ENCODE measurements at regions not wholly inside any gene's neighbourhood (a gene's known extent, or its start where the extent isn't known, plus 50 kb on each side); places are given as distances from the start of the nearest gene placed in this dataset.
"Not testable (repeated sequence)": the region's sequence is repeated elsewhere in the genome, so short reads cannot be mapped to it uniquely, and the experiment has no call there.

- DNase-seq, result peak in 1 of 10 donors; percentile 24
- intact Hi-C loops (cut with DNase I), result no loop called here
Measured at GRCh38 chr12:72146495-72146894, 125.7 kb upstream of the TRHDE start.

GRCh38 chr12:72148709-72149108 lies 123.5 kb upstream of the TRHDE start:
- DNase-seq, result no peak

GRCh38 chr12:72162875-72163274 lies 109.3 kb upstream of the TRHDE start:
- no peak for DNase-seq
- intact Hi-C loops (cut with DNase I), result no loop called here

More at GRCh38 chr12:72148709-72149108, 123.5 kb upstream of the TRHDE start:
- intact Hi-C loops (cut with DNase I), result no loop called here

- intact Hi-C loops (cut with DNase I), result no loop called here
- no peak for DNase-seq
Measured at GRCh38 chr12:72168851-72169250, 103.3 kb upstream of the TRHDE start.

GRCh38 chr12:72173974-72174373 lies 98.2 kb upstream of the TRHDE start:
- intact Hi-C loops (cut with DNase I), result no loop called here
- DNase-seq, result no peak

- no peak for DNase-seq
- intact Hi-C loops (cut with DNase I), result no loop called here
Measured at GRCh38 chr12:72178244-72178643, 93.9 kb upstream of the TRHDE start.

GRCh38 chr12:72178871-72179270 lies 93.3 kb upstream of the TRHDE start:
- intact Hi-C loops (cut with DNase I), result no loop called here
- no peak for DNase-seq

- DNase-seq, result no peak
- intact Hi-C loops (cut with DNase I), result no loop called here
Measured at GRCh38 chr12:72179841-72180240, 92.3 kb upstream of the TRHDE start.

GRCh38 chr12:72184971-72185533 lies 87.1 kb upstream of the TRHDE start:
- intact Hi-C loops (cut with DNase I), result not testable (repeated sequence)
- peak in 2 of 10 donors; percentile 59 to 63 for DNase-seq

GRCh38 chr12:72189266-72189665 lies 82.9 kb upstream of the TRHDE start:
- intact Hi-C loops (cut with DNase I), result no loop called here
- DNase-seq, result no peak

GRCh38 chr12:72191761-72192160 lies 80.4 kb upstream of the TRHDE start:
- intact Hi-C loops (cut with DNase I), result no loop called here
- DNase-seq, result no peak

- no peak for DNase-seq
- intact Hi-C loops (cut with DNase I), result no loop called here
Measured at GRCh38 chr12:72197790-72198189, 74.4 kb upstream of the TRHDE start.

- intact Hi-C loops (cut with DNase I), result no loop called here
- DNase-seq, result no peak
Measured at GRCh38 chr12:72201457-72201856, 70.7 kb upstream of the TRHDE start.

GRCh38 chr12:72203764-72204335 lies 68.3 kb upstream of the TRHDE start:
- intact Hi-C loops (cut with DNase I), result no loop called here
- no peak for DNase-seq

- DNase-seq, result no peak
- intact Hi-C loops (cut with DNase I), result no loop called here
Measured at GRCh38 chr12:72207079-72207478, 65.1 kb upstream of the TRHDE start.

- DNase-seq, result peak in 2 of 10 donors; percentile 16 to 23
- intact Hi-C loops (cut with DNase I), result no loop called here
Measured at GRCh38 chr12:72207486-72208409, 64.4 kb upstream of the TRHDE start.

- intact Hi-C loops (cut with DNase I), result no loop called here
- DNase-seq, result no peak
Measured at GRCh38 chr12:72209086-72209485, 63.1 kb upstream of the TRHDE start.

- no peak for DNase-seq
- intact Hi-C loops (cut with DNase I), result no loop called here
Measured at GRCh38 chr12:72214163-72214562, 58.0 kb upstream of the TRHDE start.

- DNase-seq, result peak in 1 of 10 donors; percentile 16
- intact Hi-C loops (cut with DNase I), result not testable (repeated sequence)
Measured at GRCh38 chr12:72215287-72215686, 56.9 kb upstream of the TRHDE start.

- intact Hi-C loops (cut with DNase I), result no loop called here
- DNase-seq, result no peak
Measured at GRCh38 chr12:72219937-72220336, 52.2 kb upstream of the TRHDE start.
